ENCODE measurements at regions not wholly inside any gene's neighbourhood (a gene's known extent, or its start where the extent isn't known, plus 50 kb on each side); places are given as distances from the start of the nearest gene placed in this dataset.

DNA sequence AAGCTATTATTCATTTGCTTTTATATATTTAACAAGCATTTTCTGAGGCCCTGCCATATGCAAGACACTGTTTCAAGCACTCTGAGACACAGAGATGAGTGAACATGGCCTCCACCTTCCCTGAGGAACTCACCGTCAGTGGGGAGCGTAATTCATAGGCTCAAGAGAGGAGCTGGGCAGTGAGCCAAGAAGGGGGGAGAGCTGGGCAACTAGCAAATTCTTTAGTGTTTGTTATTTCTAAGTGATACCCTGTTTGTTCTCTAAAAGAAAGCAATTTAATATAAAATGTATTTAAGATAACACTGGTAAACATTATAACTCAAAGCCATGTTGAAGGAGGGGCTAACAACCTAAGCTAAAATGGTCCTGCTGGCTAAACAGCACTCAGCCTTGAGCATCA is 119.2 kb upstream of the NGF start:
- no CpG with 5 or more reads among the region's 2 CpGs for WGBS, 2 experiments (ENCODE audit: extremely low coverage in 2 of 2, insufficient read length in 1 of 2)
- in situ Hi-C loops (cut with MboI; ENCODE audit: low sequenced_read_pairs): no loop called here

More for the DNA sequence above, 119.2 kb upstream of the NGF start:
- Histone ChIP-seq H4K20me1 (ENCODE audit: insufficient read depth, low read length) (no peaks in the 10 kb centered on the region), H2BK5ac (ENCODE audit: low read depth, low read length, poor library complexity, severe bottlenecking) (no peak overlapping the region), H3K9ac (ENCODE audit: low read depth, low read length) (no peak overlapping the region), H3K9me3 (ENCODE audit: control insufficient read depth, insufficient read depth, low read length) (no peaks in the 10 kb centered on the region), H2BK120ac (ENCODE audit: low read depth, low read length) (no peak overlapping the region), H4K5ac (ENCODE audit: low read depth, low read length) (no peak overlapping the region), H3K14ac (replicated peaks; ENCODE audit: low read depth, low read length) (0 out of 2 replicates have a peak overlapping the region, but pooled peaks have one; percentile 36), H3K36me3 (ENCODE audit: control insufficient read depth, insufficient read depth, low read length) (no peaks in the 10 kb centered on the region), H3K4me3 (ENCODE audit: insufficient read depth, low read depth, low read length) (no peak overlapping the region), H3K18ac (ENCODE audit: low read depth, low read length) (no peak overlapping the region), H3K79me1 (ENCODE audit: low read depth in 1 of 2, low read length in 2 of 2) (no peaks in the 10 kb centered on the region), H3K4ac (ENCODE audit: low read depth, low read length) (no peak overlapping the region), H2BK20ac (ENCODE audit: low read depth, low read length) (no peak overlapping the region; the same call in 1 of the 2 replicates), H3K4me1 (ENCODE audit: control insufficient read depth, insufficient read depth, low read length) (peaks cover 19% of the 10 kb centered on the region), H3K23ac (ENCODE audit: low read depth, low read length) (no peak overlapping the region), H3K56ac (ENCODE audit: extremely low read depth, insufficient read depth, low read length) (no peak overlapping the region), H2AK9ac (replicated peaks; ENCODE audit: low read depth, low read length, poor library complexity) (no peak overlapping the region), H3K27me3 (ENCODE audit: control insufficient read depth, insufficient read depth, low read length) (no peaks in the 10 kb centered on the region), H2BK15ac (ENCODE audit: low read depth, low read length) (peak overlapping the region; percentile 67; the same call in 2 of the 3 replicates), H2AFZ (replicated peaks; ENCODE audit: low read length, poor library complexity) (no peak overlapping the region), H4K91ac (ENCODE audit: insufficient read depth, low read depth, low read length) (no peak overlapping the region), H2AK5ac (ENCODE audit: low read depth, low read length) (peak overlapping the region; percentile 60; the same call in 1 of the 2 replicates), H3K4me2 (ENCODE audit: low read depth, low read length) (no peak overlapping the region), H3K27ac (ENCODE audit: insufficient read depth, low read length) (no peak overlapping the region), H3K9me1 (ENCODE audit: insufficient read depth, low read length) (peaks cover 12% of the 10 kb centered on the region), H4K8ac (ENCODE audit: low read depth in 2 of 2, low read length in 2 of 2) (0 out of 4 replicates have a peak overlapping the region, but pooled peaks of 1 of the 2 experiments have one; percentile 52)
- no peak for ATAC-seq (ENCODE audit: low read depth)
- intact Hi-C loops (cut with micrococcal nuclease) (no loop called here), dilution Hi-C loops (cut with HindIII; ENCODE audit: low sequenced_read_pairs, unreplicated experiment) (no loop called here)
- no TSS peak for BruUV-seq (replicated peaks)
- TF ChIP-seq RCOR1 (IDR thresholded peaks at IDR 0.05; ENCODE audit: insufficient replicate concordance, low read length) (no peak), MAFK (IDR thresholded peaks at IDR 0.05; ENCODE audit: low read depth, low read length) (no peak), CEBPB (IDR thresholded peaks at IDR 0.05; ENCODE audit: low read depth, low read length) (no peak), BHLHE40 (IDR thresholded peaks at IDR 0.05; ENCODE audit: low read depth, low read length) (no peak), MAZ (IDR thresholded peaks at IDR 0.05; ENCODE audit: borderline replicate concordance, low read depth, low read length) (no peak), NFE2L2 (IDR thresholded peaks at IDR 0.05; ENCODE audit: low read depth, low read length) (no peak)
- TF ChIP-seq, protein P1, sequence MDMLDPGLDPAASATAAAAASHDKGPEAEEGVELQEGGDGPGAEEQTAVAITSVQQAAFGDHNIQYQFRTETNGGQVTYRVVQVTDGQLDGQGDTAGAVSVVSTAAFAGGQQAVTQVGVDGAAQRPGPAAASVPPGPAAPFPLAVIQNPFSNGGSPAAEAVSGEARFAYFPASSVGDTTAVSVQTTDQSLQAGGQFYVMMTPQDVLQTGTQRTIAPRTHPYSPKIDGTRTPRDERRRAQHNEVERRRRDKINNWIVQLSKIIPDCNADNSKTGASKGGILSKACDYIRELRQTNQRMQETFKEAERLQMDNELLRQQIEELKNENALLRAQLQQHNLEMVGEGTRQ (IDR thresholded peaks at IDR 0.05; ENCODE audit: low read depth, low read length): no peak
- CTCF ChIA-PET: interaction anchor here (0.7 to 1.4 kb wide), 3 partner anchors 9 to 139 kb away, joined by 3 to 4 read pairs (median 3); no protein-coding TSS in a partner anchor
- no peak for DNase-seq
- POLR2A ChIA-PET (ENCODE audit: unreplicated experiment): no interaction called here

Data from IMR-90 (cell line).